Ovary (tissue), 3 donors: ENCODE measurements at regions not wholly inside any gene's neighbourhood (a gene's known extent, or its start where the extent isn't known, plus 50 kb on each side); places are given as distances from the start of the nearest gene placed in this dataset.

Experiments used
- CTCF ChIP-seq, 3 donors: fragments of 450-650 bp in 2 of 3; fragments of 200-600 bp in 1 of 3; IDR thresholded peaks; one replicate each; pipeline versions ENCODE4 v1.5.1 to v1.8.0; 2016 to 2022; ENCODE audit warnings: antibody characterized with exemption in 3 of 3, mild to moderate bottlenecking in 1 of 3
- EP300 ChIP-seq: sonication (generic); formaldehyde crosslinking; IDR thresholded peaks from one replicate; pipeline ENCODE4 v1.6.1; 2017; ENCODE audit warnings: antibody characterized with exemption
- donor health status: DM: no; HTN: no; CAD: no.

- TF ChIP-seq CTCF (IDR thresholded peaks at IDR 0.05) (no peak), EP300 (no peak)
These were observed 101.7 kb downstream of the ADRB2 start for GRCh38 chr5:148928141-148928540.
